Neural cell (in vitro differentiated cells): ENCODE measurements at regions not wholly inside any gene's neighbourhood (a gene's known extent, or its start where the extent isn't known, plus 50 kb on each side); places are given as distances from the start of the nearest gene placed in this dataset.

ENCODE experiments used
- H2AFZ ChIP-seq: fragments of 200-600, 300-800 bp; sonication (generic), shearing (Covaris generic); 2 replicates; pipeline ENCODE4 v1.6.0; 2014; ENCODE audit warnings: low read depth, mild to moderate bottlenecking, antibody characterized with exemption, low read length, moderate library complexity
- H3F3A ChIP-seq: fragments of 200-600 bp; shearing (Covaris generic); 2 replicates; pipeline ENCODE4 v1.6.1; 2016; ENCODE audit warnings: mild to moderate bottlenecking, moderate library complexity, mixed read lengths, antibody characterized with exemption, low read length; ENCODE audit not compliant: insufficient read depth, poor library complexity, severe bottlenecking
- H3K27ac ChIP-seq: fragments of 200-600, 300-800 bp; sonication (generic), shearing (Covaris generic); 2 replicates; pipeline ENCODE4 v1.5.1; 2014; ENCODE audit warnings: mild to moderate bottlenecking, low read length, moderate library complexity
- H3K27me3 ChIP-seq: fragments of 300-800, 200-600 bp; sonication (generic), shearing (Covaris generic); 2 replicates; pipeline ENCODE4 v1.6.0; 2014; ENCODE audit warnings: mild to moderate bottlenecking, low read depth, low read length, moderate library complexity; ENCODE audit not compliant: insufficient read depth
- H3K36me3 ChIP-seq: fragments of 300-800, 200-600 bp; sonication (generic), shearing (Covaris generic); 2 replicates; pipeline ENCODE4 v1.5.1; 2014; ENCODE audit warnings: mild to moderate bottlenecking, antibody characterized with exemption, low read length, moderate library complexity; ENCODE audit not compliant: insufficient read depth
- H3K4me2 ChIP-seq: fragments of 300-800, 200-600 bp; sonication (generic), shearing (Covaris generic); 2 replicates; pipeline ENCODE4 v1.6.0; 2014; ENCODE audit warnings: mild to moderate bottlenecking, low read length
- H3K4me3 ChIP-seq: fragments of 300-800, 200-600 bp; sonication (generic), shearing (Covaris generic); 2 replicates; pipeline ENCODE4 v1.5.1; 2014; ENCODE audit warnings: mild to moderate bottlenecking, low read length, moderate library complexity
- H3K79me2 ChIP-seq: fragments of 200-600 bp; shearing (Covaris generic); replicated peaks from 2 replicates; pipeline ENCODE4 v1.6.0; 2014; ENCODE audit warnings: mild to moderate bottlenecking, low read length, moderate library complexity; ENCODE audit not compliant: insufficient read depth
- H3K9ac ChIP-seq: fragments of 300-800, 200-600 bp; sonication (generic), shearing (Covaris generic); 2 replicates; pipeline ENCODE4 v1.6.1; 2016; ENCODE audit warnings: mild to moderate bottlenecking, low read length, mixed read lengths
- H3K9me2 ChIP-seq: fragments of 200-600 bp; shearing (Covaris generic); 2 replicates; pipeline ENCODE4 v1.6.1; 2016; ENCODE audit warnings: mild to moderate bottlenecking, low read length, mixed read lengths; ENCODE audit not compliant: insufficient read depth
- H3K9me3 ChIP-seq: fragments of 200-600, 300-800 bp; sonication (generic), shearing (Covaris generic); 2 replicates; pipeline ENCODE4 v1.6.1; 2016; ENCODE audit warnings: mild to moderate bottlenecking, mixed run types, low read length, moderate library complexity, mixed read lengths
- H4K20me1 ChIP-seq: fragments of 200-600 bp; shearing (Covaris generic); 2 replicates; pipeline ENCODE4 v1.6.1; 2016; ENCODE audit warnings: mild to moderate bottlenecking, mixed run types; ENCODE audit not compliant: insufficient read depth
- CTCF ChIP-seq: fragments of 450-650 bp; IDR thresholded peaks from 2 replicates; pipeline ENCODE4 v1.5.1; 2014; ENCODE audit warnings: antibody characterized with exemption, mild to moderate bottlenecking, moderate library complexity; ENCODE audit not compliant: poor library complexity, severe bottlenecking
- EP300 ChIP-seq: fragments of 450-650 bp; conservative IDR thresholded peaks from 2 replicates; pipeline ENCODE4 v1.6.1; 2014; ENCODE audit warnings: antibody characterized with exemption, mild to moderate bottlenecking, moderate library complexity; ENCODE audit not compliant: poor library complexity, severe bottlenecking
- EZH2 ChIP-seq: fragments of 200-600, 300-800 bp; shearing (Covaris generic), sonication (generic); IDR thresholded peaks from 2 replicates; pipeline ENCODE4 v1.6.1; 2014; ENCODE audit warnings: antibody characterized with exemption, low read length, borderline replicate concordance, mild to moderate bottlenecking; ENCODE audit not compliant: insufficient read depth, poor library complexity, severe bottlenecking
- MXI1 ChIP-seq: fragments of 450-650 bp; conservative IDR thresholded peaks from 2 replicates; pipeline ENCODE4 v1.6.1; 2014; ENCODE audit warnings: antibody characterized with exemption, mild to moderate bottlenecking; ENCODE audit not compliant: poor library complexity, severe bottlenecking
- POLR2AphosphoS5 ChIP-seq: IDR thresholded peaks from 2 replicates; pipeline ENCODE4 v1.6.1; 2012
- RAD21 ChIP-seq: fragments of 450-650 bp; conservative IDR thresholded peaks from 2 replicates; pipeline ENCODE4 v1.6.1; 2014; ENCODE audit warnings: antibody characterized with exemption, mild to moderate bottlenecking, moderate library complexity
- REST ChIP-seq: IDR thresholded peaks from 2 replicates; pipeline ENCODE4 v1.6.1; 2012; ENCODE audit warnings: borderline replicate concordance
- SMC3 ChIP-seq: fragments of 450-650 bp; conservative IDR thresholded peaks from 2 replicates; pipeline ENCODE4 v1.6.1; 2014; ENCODE audit warnings: antibody characterized with exemption, mild to moderate bottlenecking, moderate library complexity; ENCODE audit not compliant: poor library complexity
- TAF1 ChIP-seq: IDR thresholded peaks from 2 replicates; pipeline ENCODE4 v1.6.1; 2012; ENCODE audit warnings: low read depth

GRCh38 chr6:56692523-56693245 is 50.0 kb upstream of the DST start:
- Histone ChIP-seq H3K36me3 (no peaks in the 10 kb centered on the region), H3K9me2 (no peaks in the 10 kb centered on the region), H3F3A (no peaks in the 10 kb centered on the region), H3K27ac (no peak overlapping the region), H2AFZ (no peak overlapping the region), H3K9me3 (no peaks in the 10 kb centered on the region), H3K27me3 (no peaks in the 10 kb centered on the region), H4K20me1 (no peaks in the 10 kb centered on the region), H3K79me2 (no peaks in the 10 kb centered on the region), H3K9ac (no peak overlapping the region), H3K4me2 (no peak overlapping the region), H3K4me3 (no peak overlapping the region)
- TF ChIP-seq CTCF (no peak), TAF1 (no peak), RAD21 (no peak), POLR2AphosphoS5 (no peak), EP300 (no peak), REST (no peak), MXI1 (no peak), EZH2 (no peak), SMC3 (no peak)
